Uterus (tissue), 3 donors: ENCODE measurements at regions not wholly inside any gene's neighbourhood (a gene's known extent, or its start where the extent isn't known, plus 50 kb on each side); places are given as distances from the start of the nearest gene placed in this dataset.

Source experiments
- DNase-seq, 2 donors: peaks; one replicate each; pipeline ENCODE4 v3.0.0-alpha.2; 2019 to 2020
- H3K27ac ChIP-seq, 2 donors: fragments of 200-600 bp; sonication (generic); 1 replicate in 1 of 2; 2 replicates in 1 of 2; pipeline ENCODE4 v1.5.1; 2016 to 2018
- H3K27me3 ChIP-seq, 2 donors: fragments of 200-600 bp; sonication (generic); one replicate each; pipeline ENCODE4 v1.5.1; 2018 to 2019; ENCODE audit warnings: control low read depth in 1 of 2
- H3K36me3 ChIP-seq, 2 donors: fragments of 200-600 bp; sonication (generic); one replicate each; pipeline ENCODE4 v1.5.1; 2019; ENCODE audit warnings: control low read depth in 1 of 2
- H3K4me1 ChIP-seq, 2 donors: fragments of 200-600 bp; sonication (generic); one replicate each; pipeline ENCODE4 v1.5.1; 2018 to 2019; ENCODE audit warnings: control low read depth in 1 of 2
- H3K4me3 ChIP-seq, 2 donors: fragments of 200-600 bp; sonication (generic); 1 replicate in 1 of 2; 2 replicates in 1 of 2; pipeline ENCODE4 v1.5.1; 2018 to 2019; ENCODE audit warnings: mild to moderate bottlenecking in 1 of 2
- H3K9me3 ChIP-seq, 2 donors: fragments of 200-600 bp; sonication (generic); one replicate each; pipeline ENCODE4 v1.5.1; 2019; ENCODE audit warnings: control low read depth in 1 of 2
- CTCF ChIP-seq, 4 experiments: fragments of 200-600 bp in 2 of 4; fragments of 450-650 bp in 2 of 4; sonication (generic) in 2 of 4; IDR thresholded peaks; one replicate each; pipeline ENCODE4 v1.5.1; 2016 to 2019; ENCODE audit warnings: antibody characterized with exemption in 4 of 4, mild to moderate bottlenecking in 2 of 4, moderate library complexity in 1 of 4
- POLR2A ChIP-seq, 2 donors: fragments of 450-650 bp; IDR thresholded peaks; one replicate each; pipeline ENCODE4 v1.6.1; 2016; ENCODE audit warnings: antibody characterized with exemption in 2 of 2, mild to moderate bottlenecking in 1 of 2, moderate library complexity in 1 of 2
- intact Hi-C: fragments of 100-400 bp; cut with DNase I; formaldehyde crosslinking; loops from one replicate; pipeline ENCODE4 v1.15.1; 2023; ENCODE audit warnings: low total_unique reads
- donor health status: DM: yes; HTN: yes; CAD: no.

GRCh38 chr10:118407777-118408176, 65.7 kb upstream of the FAM204A start:
- TF ChIP-seq POLR2A (IDR thresholded peaks at IDR 0.05): no peak
- TF ChIP-seq CTCF (IDR thresholded peaks at IDR 0.05): no peak
- Histone ChIP-seq H3K4me3 (no peak overlapping the region), H3K27me3 (no peaks in the 10 kb centered on the region), H3K36me3 (no peaks in the 10 kb centered on the region), H3K27ac (no peak overlapping the region), H3K4me1 (no peaks in the 10 kb centered on the region), H3K9me3 (no peaks in the 10 kb centered on the region)
- intact Hi-C loops: no loop called here
- no peak for DNase-seq

GRCh38 chr10:118407026-118407425, 64.9 kb upstream of the FAM204A start:
- Histone ChIP-seq H3K4me3 (no peak overlapping the region), H3K4me1 (no peaks in the 10 kb centered on the region), H3K27ac (no peak overlapping the region), H3K9me3 (no peaks in the 10 kb centered on the region), H3K36me3 (no peaks in the 10 kb centered on the region), H3K27me3 (no peaks in the 10 kb centered on the region)
- TF ChIP-seq CTCF (IDR thresholded peaks at IDR 0.05) (no peak), POLR2A (IDR thresholded peaks at IDR 0.05) (no peak)
- intact Hi-C loops: no loop called here
- DNase-seq: no peak

GRCh38 chr10:118405928-118406327, 63.8 kb upstream of the FAM204A start:
- Histone ChIP-seq H3K27ac (no peak overlapping the region), H3K36me3 (no peaks in the 10 kb centered on the region), H3K4me3 (no peak overlapping the region), H3K27me3 (no peaks in the 10 kb centered on the region), H3K9me3 (no peaks in the 10 kb centered on the region), H3K4me1 (no peaks in the 10 kb centered on the region)
- TF ChIP-seq POLR2A (IDR thresholded peaks at IDR 0.05): no peak
- TF ChIP-seq CTCF (IDR thresholded peaks at IDR 0.05): no peak
- intact Hi-C loops: no loop called here
- DNase-seq: no peak

GRCh38 chr10:118403967-118404366, 61.8 kb upstream of the FAM204A start:
- no peak for DNase-seq
- Histone ChIP-seq H3K27me3 (no peaks in the 10 kb centered on the region), H3K27ac (no peak overlapping the region), H3K4me3 (no peak overlapping the region), H3K36me3 (no peaks in the 10 kb centered on the region), H3K9me3 (no peaks in the 10 kb centered on the region), H3K4me1 (no peaks in the 10 kb centered on the region)
- TF ChIP-seq POLR2A (IDR thresholded peaks at IDR 0.05) (no peak), CTCF (IDR thresholded peaks at IDR 0.05) (no peak)
- intact Hi-C loops: no loop called here

GRCh38 chr10:118401708-118402193, 59.6 kb upstream of the FAM204A start:
- Histone ChIP-seq H3K9me3 (no peaks in the 10 kb centered on the region), H3K27ac (no peak overlapping the region), H3K27me3 (no peaks in the 10 kb centered on the region), H3K36me3 (no peaks in the 10 kb centered on the region), H3K4me3 (no peak overlapping the region), H3K4me1 (no peaks in the 10 kb centered on the region)
- DNase-seq: no peak
- TF ChIP-seq POLR2A (IDR thresholded peaks at IDR 0.05) (no peak), CTCF (IDR thresholded peaks at IDR 0.05) (no peak)
- intact Hi-C loops: no loop called here
